K562 (cell line): ENCODE measurements at regions not wholly inside any gene's neighbourhood (a gene's known extent, or its start where the extent isn't known, plus 50 kb on each side); places are given as distances from the start of the nearest gene placed in this dataset.

Source experiments
- ATAC-seq: fragments of 200-7000 bp; cut with Tn5 transposase; 3 replicates; pipeline ENCODE4 v1.9.1; 2020; ENCODE audit warnings: moderate library complexity
- BruUV-seq: library from RNA; stranded (reverse); fragments of 400-500 nt; replicated peaks from 2 replicates; lab custom pipeline; 2021; lab: Mats Ljungman, UMichigan
- CTCF ChIA-PET: fragments of 300-600 bp; formaldehyde crosslinking; extraction: SDS; loops from one replicate; lab custom pipeline; 2021; ENCODE audit warnings: low intra/inter-chr PET ratio; lab: Yijun Ruan, JAX
- POLR2A ChIA-PET: fragments of 300-600, 350-650 bp; sonication (Branson Sonifier 250); formaldehyde crosslinking; extraction: SDS; loops from one replicate; lab custom pipeline; 2021; ENCODE audit warnings: antibody characterized with exemption, inconsistent platforms; lab: Yijun Ruan, JAX
- DNase-seq, 4 experiments: peaks; one replicate each; pipeline versions ENCODE4 v3.0.0 to v3.0.0-alpha.2; 2011 to 2018; ENCODE audit warnings: low spot score in 3 of 4, mixed read lengths in 3 of 4; ENCODE audit errors: extremely low read depth in 1 of 4
- FAIRE-seq: peaks from 2 replicates; lab custom pipeline; 2011; peaks lifted over from hg19 to GRCh38; lab: Jason Lieb, UNC
- H2AFZ ChIP-seq: 2 replicates; pipeline ENCODE4 v1.6.0; 2011; ENCODE audit warnings: low read depth, low read length, control low read depth, inconsistent platforms
- H3K27ac ChIP-seq: fragments of 200-600 bp; 3 replicates; pipeline ENCODE4 v1.8.0; 2011; ENCODE audit warnings: low read depth, mild to moderate bottlenecking, control low read depth, inconsistent platforms, low read length, moderate library complexity, mixed read lengths; ENCODE audit errors: extremely low read depth
- H3K27me3 ChIP-seq, 2 experiments: fragments of 300-600 bp in 1 of 2; 2 replicates in 1 of 2; 3 replicates in 1 of 2; pipeline versions ENCODE4 v1.6.0 to v1.8.0; 2011; ENCODE audit warnings: inconsistent platforms in 2 of 2, low read length in 2 of 2, mild to moderate bottlenecking in 1 of 2, mixed read lengths in 1 of 2, moderate library complexity in 1 of 2; ENCODE audit not compliant: control insufficient read depth in 2 of 2, insufficient read depth in 2 of 2
- H3K36me3 ChIP-seq: fragments of 300-600 bp; 3 replicates; pipeline ENCODE4 v1.8.0; 2011; ENCODE audit warnings: mild to moderate bottlenecking, low read length, inconsistent platforms; ENCODE audit not compliant: control insufficient read depth, insufficient read depth
- H3K4me1 ChIP-seq, 2 experiments: fragments of 200-600 bp in 1 of 2; replicated peaks in 1 of 2; 2 replicates in 1 of 2; 3 replicates in 1 of 2; pipeline versions ENCODE4 v1.5.1 to v1.8.0; 2011; ENCODE audit warnings: inconsistent platforms in 2 of 2, low read length in 2 of 2, mild to moderate bottlenecking in 1 of 2, mixed read lengths in 1 of 2, moderate library complexity in 1 of 2; ENCODE audit not compliant: control insufficient read depth in 2 of 2, insufficient read depth in 2 of 2
- H3K4me2 ChIP-seq: 2 replicates; pipeline ENCODE4 v1.6.1; 2011; ENCODE audit warnings: low read length, control low read depth, inconsistent platforms, mixed read lengths; ENCODE audit not compliant: insufficient read depth
- H3K4me3 ChIP-seq: fragments of 200-600 bp; sonication (generic), shearing (Covaris generic); 2 replicates; pipeline ENCODE4 v1.5.1; 2016; ENCODE audit warnings: control low read depth, inconsistent platforms
- H3K79me2 ChIP-seq: fragments of 200-600 bp; 3 replicates; pipeline ENCODE4 v1.8.0; 2011; ENCODE audit warnings: low read length, inconsistent platforms; ENCODE audit not compliant: control insufficient read depth, insufficient read depth
- H3K9ac ChIP-seq, 2 experiments: 2 replicates each; pipeline versions ENCODE4 v1.6.0 to v1.6.1; 2011; ENCODE audit warnings: low read depth in 2 of 2, low read length in 2 of 2, control low read depth in 1 of 2, inconsistent platforms in 1 of 2, mild to moderate bottlenecking in 1 of 2, mixed read lengths in 1 of 2; ENCODE audit not compliant: insufficient read depth in 1 of 2
- H3K9me1 ChIP-seq: one replicate; pipeline ENCODE4 v1.6.0; 2011; ENCODE audit warnings: inconsistent platforms, mild to moderate bottlenecking, low read length, moderate library complexity; ENCODE audit not compliant: control insufficient read depth, insufficient read depth
- H3K9me3 ChIP-seq: replicated peaks from 2 replicates; pipeline ENCODE4 v1.5.1; 2011; ENCODE audit warnings: low read depth, low read length, inconsistent platforms; ENCODE audit not compliant: control insufficient read depth, insufficient read depth
- H4K20me1 ChIP-seq: replicated peaks from 2 replicates; pipeline ENCODE4 v1.6.1; 2011; ENCODE audit warnings: low read length, inconsistent platforms, mixed read lengths; ENCODE audit not compliant: control insufficient read depth, insufficient read depth
- HDAC6 ChIP-seq: IDR thresholded peaks from 2 replicates; pipeline ENCODE4 v1.6.1; 2012; ENCODE audit warnings: low read depth, mild to moderate bottlenecking, control low read depth, inconsistent platforms, low read length, moderate library complexity
- HNRNPLL ChIP-seq: fragments of 200-400 bp; formaldehyde crosslinking; IDR thresholded peaks from 2 replicates; pipeline ENCODE4 v1.6.1; 2017; ENCODE audit warnings: low read length, low read depth, mild to moderate bottlenecking; ENCODE audit not compliant: poor library complexity, severe bottlenecking
- IRF1 ChIP-seq: sonication (generic); formaldehyde crosslinking; IDR thresholded peaks from 2 replicates; pipeline ENCODE4 v1.8.0; 2022; ENCODE audit warnings: missing genetic modification reagents, mild to moderate bottlenecking, borderline replicate concordance
- MTA2 ChIP-seq: fragments of 450-650 bp; IDR thresholded peaks from 2 replicates; pipeline ENCODE4 v1.6.1; 2016; ENCODE audit warnings: low read depth
- STAT5B ChIP-seq: fragments of 250-450 bp; sonication (Bioruptor Pico); IDR thresholded peaks from 2 replicates; pipeline ENCODE4 v1.8.0; 2021; ENCODE audit warnings: mild to moderate bottlenecking, inconsistent platforms
- THAP7 ChIP-seq: fragments of 250-450 bp; sonication (Bioruptor Pico); IDR thresholded peaks from 2 replicates; pipeline ENCODE4 v1.5.0; 2021
- USF1 ChIP-seq: sonication (generic); formaldehyde crosslinking; IDR thresholded peaks from 2 replicates; pipeline ENCODE4 v1.9.0; 2022; ENCODE audit warnings: mild to moderate bottlenecking, missing genetic modification reagents
- ZFP36 ChIP-seq: fragments of 150-350 bp; IDR thresholded peaks from 2 replicates; pipeline ENCODE4 v1.6.1; 2018; ENCODE audit warnings: low read length, low read depth; ENCODE audit not compliant: partially characterized antibody
- in situ Hi-C: fragments of 300-500 bp; cut with MboI; formaldehyde crosslinking; loops from 4 replicates; pipeline ENCODE4 v1.15.0; 2018; ENCODE audit warnings: inconsistent platforms, mixed read lengths
- intact Hi-C: fragments of 100-400 bp; cut with micrococcal nuclease; formaldehyde crosslinking; loops from 2 replicates; pipeline ENCODE4 v1.14.2; 2022

GRCh38 chr5:30001826-30002225 is 1191.7 kb upstream of the CDH6 start (continued):
- no peak for TF ChIP-seq IRF1
- TF ChIP-seq HDAC6, result no peak

- Histone ChIP-seq H2AFZ (no peak overlapping the region), H4K20me1 (no peaks in the 10 kb centered on the region), H3K79me2 (no peaks in the 10 kb centered on the region), H3K4me3 (no peak overlapping the region), H3K4me2 (no peak overlapping the region), H3K9ac (no peak overlapping the region), H3K36me3 (no peaks in the 10 kb centered on the region), H3K27ac (no peak overlapping the region), H3K9me1 (no peaks in the 10 kb centered on the region), H3K27me3 (no peaks in the 10 kb centered on the region), H3K4me1 (no peaks in the 10 kb centered on the region), H3K9me3 (no peaks in the 10 kb centered on the region)
- POLR2A ChIA-PET, result no interaction called here
- CTCF ChIA-PET, result interaction anchor here (0.6 kb wide), 1 partner anchor 353 kb away, joined by 5 read pairs; no protein-coding TSS in a partner anchor
- DNase-seq (no peak), FAIRE-seq (no peak), ATAC-seq (no peak)
- TF ChIP-seq ZFP36, result no peak
- no peak for TF ChIP-seq THAP7
- TF ChIP-seq USF1, result no peak
- TF ChIP-seq MTA2, result no peak
- no peak for TF ChIP-seq HNRNPLL
- no peak for TF ChIP-seq STAT5B (CRISPR knock-in tag)
- no TSS peak for BruUV-seq
- intact Hi-C loops (no loop called here), in situ Hi-C loops (no loop called here)
Observed at GRCh38 chr5:30000231-30000630, 1193.3 kb upstream of the CDH6 start.
